Loucy (cell line): ENCODE measurements at regions not wholly inside any gene's neighbourhood (a gene's known extent, or its start where the extent isn't known, plus 50 kb on each side); places are given as distances from the start of the nearest gene placed in this dataset.

ENCODE experiments used
- CTCF ChIP-seq: fragments of 200-600 bp; sonication (generic); conservative IDR thresholded peaks from 2 replicates; pipeline ENCODE4 v1.5.1; 2014; ENCODE audit warnings: mild to moderate bottlenecking, antibody characterized with exemption, low read length
- EZH2phosphoT487 ChIP-seq: fragments of 200-600 bp; IDR thresholded peaks from 2 replicates; pipeline ENCODE4 v1.6.1; 2018; ENCODE audit warnings: antibody characterized with exemption, mild to moderate bottlenecking, moderate library complexity, borderline replicate concordance

DNA sequence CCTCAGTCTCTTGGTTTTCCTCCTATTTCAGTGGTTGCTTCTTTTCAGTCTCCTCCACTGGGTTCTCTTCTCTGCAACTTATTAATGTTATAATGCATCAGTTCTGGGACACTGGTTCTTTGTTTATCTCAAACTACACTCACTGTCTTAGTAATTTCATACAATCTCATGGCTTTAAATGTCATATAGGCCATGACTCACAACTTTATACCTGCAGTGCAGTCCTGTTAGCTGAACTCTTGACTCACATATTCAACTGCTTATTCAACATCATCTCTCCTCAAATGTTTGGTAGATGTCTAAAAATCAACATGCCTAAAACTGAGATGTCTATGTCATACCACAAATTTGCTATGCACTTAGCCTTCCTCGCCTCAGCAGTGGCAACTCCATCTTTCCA, 101.2 kb upstream of the PALS2 start:
- TF ChIP-seq CTCF (no peak), EZH2phosphoT487 (no peak)
